PFSK-1 (cell line): ENCODE measurements at regions not wholly inside any gene's neighbourhood (a gene's known extent, or its start where the extent isn't known, plus 50 kb on each side); places are given as distances from the start of the nearest gene placed in this dataset.

ENCODE experiments used
- POLR2AphosphoS5 ChIP-seq: IDR thresholded peaks from 2 replicates; pipeline ENCODE4 v1.6.1; 2012; ENCODE audit warnings: low read depth, mild to moderate bottlenecking, control low read depth, low read length, moderate library complexity
- REST ChIP-seq, 2 experiments: IDR thresholded peaks; 2 replicates each; pipeline versions ENCODE4 v1.6.1 to v1.8.0; 2011 to 2012; ENCODE audit warnings: low read depth in 2 of 2, low read length in 2 of 2, control low read depth in 1 of 2, inconsistent platforms in 1 of 2, mild to moderate bottlenecking in 1 of 2, moderate library complexity in 1 of 2; ENCODE audit not compliant: insufficient read depth in 1 of 2
- SIN3A ChIP-seq: IDR thresholded peaks from 2 replicates; pipeline ENCODE4 v1.6.1; 2012; ENCODE audit warnings: mild to moderate bottlenecking, low read length, moderate library complexity, borderline replicate concordance; ENCODE audit not compliant: insufficient read depth
- TAF1 ChIP-seq: IDR thresholded peaks from 2 replicates; pipeline ENCODE4 v1.6.1; 2012; ENCODE audit warnings: low read length, control low read depth, borderline replicate concordance; ENCODE audit not compliant: insufficient read depth

GRCh38 chr19:30966486-30966885, 382.8 kb downstream of the TSHZ3 start:
- TF ChIP-seq REST (IDR thresholded peaks at IDR 0.05; ENCODE audit: insufficient read depth in 1 of 2, low read depth in 2 of 2, low read length in 2 of 2) (no peak), POLR2AphosphoS5 (no peak), TAF1 (no peak), SIN3A (no peak)
